GM21576 (cell line): ENCODE measurements at regions not wholly inside any gene's neighbourhood (a gene's known extent, or its start where the extent isn't known, plus 50 kb on each side); places are given as distances from the start of the nearest gene placed in this dataset.

Experiments used
- ATAC-seq: cut with Tn5 transposase; IDR thresholded peaks from one replicate; pipeline ENCODE4 v1.9.1; 2021; ENCODE audit warnings: mild to moderate bottlenecking, moderate library complexity; ENCODE audit not compliant: unreplicated experiment

GRCh38 chr10:125348536-125348935 lies 188.2 kb upstream of the CTBP2 start:
- no peak for ATAC-seq

GRCh38 chr10:125344573-125345171 lies 184.3 kb upstream of the CTBP2 start:
- peak; percentile 95 for ATAC-seq

GRCh38 chr10:125343983-125344382 lies 183.6 kb upstream of the CTBP2 start:
- no peak for ATAC-seq

- no peak for ATAC-seq
Measured at GRCh38 chr10:125343118-125343925, 183.0 kb upstream of the CTBP2 start.

- no peak for ATAC-seq
Measured at GRCh38 chr10:125341611-125342010, 181.2 kb upstream of the CTBP2 start.

GRCh38 chr10:125340903-125341302 lies 180.5 kb upstream of the CTBP2 start:
- no peak for ATAC-seq

- ATAC-seq = no peak
Measured at GRCh38 chr10:125337510-125337909, 177.1 kb upstream of the CTBP2 start.

GRCh38 chr10:125334545-125334944 lies 174.2 kb upstream of the CTBP2 start:
- no peak for ATAC-seq

GRCh38 chr10:125333769-125334168 lies 173.4 kb upstream of the CTBP2 start:
- no peak for ATAC-seq

GRCh38 chr10:125333209-125333591 lies 172.8 kb upstream of the CTBP2 start:
- no peak for ATAC-seq

GRCh38 chr10:125332548-125333208 lies 172.3 kb upstream of the CTBP2 start:
- ATAC-seq = no peak

GRCh38 chr10:125331056-125331455 lies 170.7 kb upstream of the CTBP2 start:
- no peak for ATAC-seq

GRCh38 chr10:125329056-125329455 lies 168.7 kb upstream of the CTBP2 start:
- no peak for ATAC-seq

- ATAC-seq = no peak
Measured at GRCh38 chr10:125325326-125325725, 165.0 kb upstream of the CTBP2 start.

GRCh38 chr10:125316436-125316835 lies 156.1 kb upstream of the CTBP2 start:
- no peak for ATAC-seq

- no peak for ATAC-seq
Measured at GRCh38 chr10:125300937-125301336, 140.6 kb upstream of the CTBP2 start.

GRCh38 chr10:125299461-125299860 lies 139.1 kb upstream of the CTBP2 start:
- no peak for ATAC-seq

GRCh38 chr10:125296598-125296997 lies 136.2 kb upstream of the CTBP2 start:
- no peak for ATAC-seq

GRCh38 chr10:125294109-125294508 lies 133.7 kb upstream of the CTBP2 start:
- no peak for ATAC-seq

- no peak for ATAC-seq
Measured at GRCh38 chr10:125291836-125292235, 131.5 kb upstream of the CTBP2 start.

- no peak for ATAC-seq
Measured at GRCh38 chr10:125289461-125289860, 129.1 kb upstream of the CTBP2 start.
